NCI-H1694 treated with DMSO at 0.1 percent for 48 hours (cell line): ENCODE measurements at regions not wholly inside any gene's neighbourhood (a gene's known extent, or its start where the extent isn't known, plus 50 kb on each side); places are given as distances from the start of the nearest gene placed in this dataset.

Experiments
- DNase-seq: peaks from one replicate; lab custom pipeline; 2025; lab: John Stamatoyannopoulos, UW

- DNase-seq: no peak
These were observed 554.7 kb upstream of the KCNMB2 start for GRCh38 chr3:177981576-177981975.

GRCh38 chr3:177982034-177982433 lies 554.2 kb upstream of the KCNMB2 start:
- DNase-seq: no peak

GRCh38 chr3:177983320-177983719 lies 552.9 kb upstream of the KCNMB2 start:
- DNase-seq: no peak

- DNase-seq: no peak
These were observed 543.0 kb upstream of the KCNMB2 start for GRCh38 chr3:177992993-177993970.

GRCh38 chr3:177994976-177995375 lies 541.3 kb upstream of the KCNMB2 start:
- no peak for DNase-seq

GRCh38 chr3:177995381-177996085 lies 540.7 kb upstream of the KCNMB2 start:
- DNase-seq: no peak

GRCh38 chr3:178001670-178002101 lies 534.5 kb upstream of the KCNMB2 start:
- no peak for DNase-seq

- no peak for DNase-seq
These were observed 534.1 kb upstream of the KCNMB2 start for GRCh38 chr3:178002113-178002512.

- no peak for DNase-seq
These were observed 532.5 kb upstream of the KCNMB2 start for GRCh38 chr3:178003756-178004155.

- no peak for DNase-seq
These were observed 530.3 kb upstream of the KCNMB2 start for GRCh38 chr3:178005961-178006360.

GRCh38 chr3:178010306-178010705 lies 525.9 kb upstream of the KCNMB2 start:
- DNase-seq: no peak

- DNase-seq: no peak
These were observed 516.6 kb upstream of the KCNMB2 start for GRCh38 chr3:178019645-178020044.

GRCh38 chr3:178022599-178022998 lies 513.6 kb upstream of the KCNMB2 start:
- no peak for DNase-seq

GRCh38 chr3:178028933-178029332 lies 507.3 kb upstream of the KCNMB2 start:
- DNase-seq: no peak

GRCh38 chr3:178036451-178037144 lies 499.6 kb upstream of the KCNMB2 start:
- DNase-seq: no peak

GRCh38 chr3:178041931-178042330 lies 494.3 kb upstream of the KCNMB2 start:
- no peak for DNase-seq

GRCh38 chr3:178042376-178042775 lies 493.9 kb upstream of the KCNMB2 start:
- DNase-seq: no peak

GRCh38 chr3:178043084-178043483 lies 493.2 kb upstream of the KCNMB2 start:
- no peak for DNase-seq

- DNase-seq: no peak
These were observed 491.9 kb upstream of the KCNMB2 start for GRCh38 chr3:178044320-178044719.

GRCh38 chr3:178047496-178047895 lies 488.7 kb upstream of the KCNMB2 start:
- DNase-seq: no peak

GRCh38 chr3:178048768-178049167 lies 487.5 kb upstream of the KCNMB2 start:
- DNase-seq: no peak

- no peak for DNase-seq
These were observed 481.8 kb upstream of the KCNMB2 start for GRCh38 chr3:178054471-178054870.
